T-helper 2 cell treated with Interferon-gamma antibody and Interleukin-4, amounts not matched to agents 5 μg/mL and 100 μg/mL, for 36 hours (primary cell): ENCODE measurements at regions not wholly inside any gene's neighbourhood (a gene's known extent, or its start where the extent isn't known, plus 50 kb on each side); places are given as distances from the start of the nearest gene placed in this dataset.

ENCODE experiments used
- DNase-seq: peaks from one replicate; pipeline ENCODE4 v3.0.0; 2021; ENCODE audit warnings: low spot score
- H3K27ac Mint-ChIP-seq: one replicate; pipeline ENCODE4 v1.8.0; 2021; ENCODE audit warnings: mild to moderate bottlenecking, mixed read lengths
- H3K27me3 Mint-ChIP-seq: one replicate; pipeline ENCODE4 v1.8.0; 2021; ENCODE audit warnings: low read depth, mixed read lengths
- H3K36me3 Mint-ChIP-seq: one replicate; pipeline ENCODE4 v1.8.0; 2021; ENCODE audit warnings: low read depth, mixed read lengths
- H3K4me1 Mint-ChIP-seq: one replicate; pipeline ENCODE4 v1.8.0; 2021; ENCODE audit warnings: low read depth, mixed read lengths
- H3K4me3 Mint-ChIP-seq: one replicate; pipeline ENCODE4 v1.8.0; 2022; ENCODE audit warnings: mild to moderate bottlenecking, moderate library complexity, mixed read lengths
- H3K9me3 Mint-ChIP-seq: one replicate; pipeline ENCODE4 v1.8.0; 2021; ENCODE audit warnings: mixed read lengths

DNA sequence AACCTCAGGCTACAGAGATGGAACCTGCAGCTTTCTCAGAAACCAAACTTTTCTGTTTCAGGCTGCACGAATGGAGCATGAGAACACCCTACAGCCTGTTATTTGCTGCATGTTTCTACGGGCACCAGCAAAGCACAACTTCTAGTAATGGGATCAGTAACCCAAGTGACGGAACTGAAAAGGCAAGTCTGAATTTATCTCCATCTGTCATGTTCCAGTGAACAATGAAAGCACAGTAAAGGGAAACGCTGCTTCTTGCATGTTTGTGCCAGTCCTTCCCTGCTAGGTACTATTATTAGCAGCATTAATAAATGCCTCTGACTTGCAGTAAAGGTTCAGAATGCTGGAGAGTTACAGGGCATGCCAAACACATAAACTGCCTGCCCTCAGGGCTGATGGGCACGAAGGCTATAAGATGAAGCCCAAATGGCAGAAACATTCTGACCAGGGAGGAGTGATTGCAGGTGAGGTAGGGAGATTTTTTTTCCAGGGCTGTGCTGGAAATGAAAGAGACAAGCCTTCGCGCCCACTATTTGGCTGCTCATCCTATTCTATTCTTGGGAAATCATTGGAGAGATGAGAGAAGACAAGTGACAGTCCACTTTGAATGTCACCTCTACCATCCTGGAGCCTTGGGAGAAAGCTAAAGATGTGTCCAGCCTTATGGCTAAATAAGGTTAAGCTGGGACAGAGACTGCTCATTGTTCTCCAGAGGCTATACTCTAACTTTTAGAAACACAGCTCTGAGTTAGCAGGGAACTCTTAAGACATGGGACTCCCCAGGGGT is 100.4 kb upstream of the PLXNC1 start:
- Mint-ChIP-seq H3K4me1 (peaks cover 11% of the 10 kb centered on the region), H3K27ac (no peak overlapping the region)

DNA sequence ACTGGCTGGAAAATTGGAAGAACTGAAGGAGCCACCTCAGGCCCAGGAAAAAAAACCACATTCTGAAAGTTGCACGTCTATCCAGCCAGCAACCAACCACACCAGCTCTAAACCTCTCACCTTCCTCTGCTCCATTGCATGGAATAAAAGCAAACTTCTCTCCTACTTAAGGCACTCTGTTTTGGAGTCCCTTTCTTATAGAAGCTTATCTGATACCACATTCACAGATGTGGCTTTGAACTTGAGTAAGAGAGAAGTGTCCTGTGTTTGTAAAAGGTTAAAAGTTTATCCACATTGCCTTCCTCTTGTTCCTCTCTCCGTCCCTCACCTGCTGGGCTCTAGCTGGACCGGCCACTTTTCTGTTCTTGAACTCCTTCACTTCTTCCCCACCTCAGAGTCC is 99.6 kb upstream of the PLXNC1 start:
- H3K36me3 Mint-ChIP-seq = no peaks in the 10 kb centered on the region
- DNase-seq = no peak
- H3K4me3 Mint-ChIP-seq = no peak overlapping the region
- peaks cover 14% of the 10 kb centered on the region for H3K9me3 Mint-ChIP-seq
- no peak overlapping the region for H3K27ac Mint-ChIP-seq
- H3K27me3 Mint-ChIP-seq = no peaks in the 10 kb centered on the region
- peaks cover 11% of the 10 kb centered on the region for H3K4me1 Mint-ChIP-seq

More for the DNA sequence above, 100.4 kb upstream of the PLXNC1 start:
- no peak overlapping the region for H3K4me3 Mint-ChIP-seq
- H3K9me3 Mint-ChIP-seq = peaks cover 14% of the 10 kb centered on the region
- H3K36me3 Mint-ChIP-seq = no peaks in the 10 kb centered on the region
- no peak for DNase-seq
- H3K27me3 Mint-ChIP-seq = no peaks in the 10 kb centered on the region

DNA sequence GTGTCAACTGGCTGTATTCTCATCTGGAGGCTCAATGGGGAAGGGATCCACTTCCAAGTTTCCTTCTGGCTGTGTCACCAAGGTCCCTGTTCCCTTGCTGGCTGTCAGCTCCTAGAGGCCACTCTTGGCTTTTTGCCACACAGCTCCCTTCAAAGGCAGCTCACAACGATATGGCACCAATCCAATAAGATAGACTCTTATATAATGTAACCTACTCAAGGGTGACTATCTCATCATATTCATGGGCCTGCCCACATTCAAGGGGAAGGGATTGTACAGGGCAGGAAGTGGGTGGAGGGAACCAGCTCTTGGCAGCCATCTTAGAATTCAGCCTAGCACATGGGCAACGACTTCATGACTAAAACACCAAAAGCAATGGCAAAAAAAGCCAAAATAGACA is 98.7 kb upstream of the PLXNC1 start:
- H3K4me1 Mint-ChIP-seq = peaks cover 11% of the 10 kb centered on the region
- peaks cover 14% of the 10 kb centered on the region for H3K9me3 Mint-ChIP-seq
- H3K27ac Mint-ChIP-seq = no peak overlapping the region
- H3K4me3 Mint-ChIP-seq = no peak overlapping the region
- H3K27me3 Mint-ChIP-seq = no peaks in the 10 kb centered on the region
- no peak for DNase-seq
- H3K36me3 Mint-ChIP-seq = no peaks in the 10 kb centered on the region

DNA sequence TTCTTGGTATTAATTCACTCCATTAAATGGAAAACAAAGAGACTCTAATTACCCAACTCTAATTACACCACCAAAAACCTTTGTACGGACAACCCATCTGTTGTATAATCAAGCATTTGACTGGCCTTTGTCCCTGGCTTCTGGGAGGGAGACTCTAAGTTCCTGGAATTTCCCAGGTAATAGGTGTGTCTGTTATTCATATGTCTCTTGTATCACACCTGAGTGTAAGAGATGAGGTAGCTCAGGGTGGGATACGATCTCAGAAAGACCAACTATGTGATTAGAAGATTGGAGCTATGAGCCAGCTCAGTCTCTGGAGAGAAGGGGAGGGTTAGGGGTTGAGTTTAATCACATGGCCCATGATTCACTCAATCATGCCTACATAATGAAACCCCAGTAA is 94.7 kb upstream of the PLXNC1 start:
- H3K4me3 Mint-ChIP-seq = no peak overlapping the region
- H3K27me3 Mint-ChIP-seq = no peaks in the 10 kb centered on the region
- H3K9me3 Mint-ChIP-seq = peaks cover 14% of the 10 kb centered on the region
- H3K27ac Mint-ChIP-seq = no peak overlapping the region
- H3K36me3 Mint-ChIP-seq = no peaks in the 10 kb centered on the region
- peaks cover 5% of the 10 kb centered on the region for H3K4me1 Mint-ChIP-seq
- DNase-seq = no peak

GRCh38 chr12:94055528-94055927 is 92.8 kb upstream of the PLXNC1 start:
- no peak for DNase-seq
- H3K4me3 Mint-ChIP-seq = no peak overlapping the region
- H3K27me3 Mint-ChIP-seq = no peaks in the 10 kb centered on the region
- H3K27ac Mint-ChIP-seq = no peak overlapping the region
- peaks cover 10% of the 10 kb centered on the region for H3K9me3 Mint-ChIP-seq
- no peaks in the 10 kb centered on the region for H3K4me1 Mint-ChIP-seq
- no peaks in the 10 kb centered on the region for H3K36me3 Mint-ChIP-seq

DNA sequence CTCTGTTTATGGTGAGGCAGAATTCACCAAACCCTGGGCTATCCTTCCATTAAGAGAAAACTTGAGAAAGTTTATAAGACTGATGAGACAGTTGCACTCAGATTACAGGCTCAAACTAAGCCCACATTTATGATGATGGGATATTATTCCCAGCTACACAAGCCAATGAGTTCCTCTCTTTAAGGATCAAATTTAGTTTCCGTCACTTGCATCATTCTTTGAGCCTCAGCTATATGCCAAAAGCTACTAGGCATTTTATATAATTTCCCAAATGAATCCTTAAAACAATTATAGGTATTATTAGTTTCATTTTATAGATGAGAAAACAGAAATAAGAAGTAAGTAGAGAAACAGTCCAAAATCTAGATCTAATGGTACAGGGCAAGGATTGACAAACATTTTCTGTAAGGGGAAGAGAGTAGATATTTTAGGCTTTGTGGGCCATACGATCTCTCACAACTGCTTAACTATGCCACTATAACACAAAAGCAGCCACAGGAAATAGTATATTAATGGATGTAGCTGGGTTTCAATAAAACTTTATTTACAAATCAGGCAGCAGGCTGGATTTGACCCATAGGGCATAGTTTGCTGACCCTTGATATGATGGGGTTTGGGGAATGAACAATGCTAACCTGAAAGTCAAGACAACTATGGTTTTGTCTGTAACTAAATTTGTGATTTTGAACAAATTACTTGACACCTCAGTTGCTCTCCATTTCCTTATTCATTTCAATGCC is 91.8 kb upstream of the PLXNC1 start:
- Mint-ChIP-seq H3K4me3 (no peak overlapping the region), H3K27me3 (no peaks in the 10 kb centered on the region), H3K36me3 (no peaks in the 10 kb centered on the region), H3K4me1 (peaks cover 1% of the 10 kb centered on the region), H3K27ac (no peak overlapping the region), H3K9me3 (peaks cover 3% of the 10 kb centered on the region)
- no peak for DNase-seq

GRCh38 chr12:94057262-94058151 is 90.9 kb upstream of the PLXNC1 start:
- peaks cover 1% of the 10 kb centered on the region for H3K4me1 Mint-ChIP-seq
- DNase-seq = no peak
- no peaks in the 10 kb centered on the region for H3K9me3 Mint-ChIP-seq
- no peaks in the 10 kb centered on the region for H3K36me3 Mint-ChIP-seq
- H3K27me3 Mint-ChIP-seq = no peaks in the 10 kb centered on the region
- H3K4me3 Mint-ChIP-seq = no peak overlapping the region
- no peak overlapping the region for H3K27ac Mint-ChIP-seq

GRCh38 chr12:94059394-94060368 is 88.7 kb upstream of the PLXNC1 start:
- Mint-ChIP-seq H3K4me3 (no peak overlapping the region), H3K36me3 (no peaks in the 10 kb centered on the region), H3K27me3 (no peaks in the 10 kb centered on the region), H3K4me1 (peaks cover 1% of the 10 kb centered on the region), H3K9me3 (peaks cover 5% of the 10 kb centered on the region), H3K27ac (no peak overlapping the region)
- DNase-seq = no peak

GRCh38 chr12:94062194-94062593 is 86.2 kb upstream of the PLXNC1 start:
- Mint-ChIP-seq H3K27me3 (peaks cover 3% of the 10 kb centered on the region), H3K27ac (no peak overlapping the region), H3K4me1 (peaks cover 1% of the 10 kb centered on the region), H3K36me3 (no peaks in the 10 kb centered on the region), H3K4me3 (no peak overlapping the region), H3K9me3 (peaks cover 5% of the 10 kb centered on the region)
- DNase-seq = no peak

DNA sequence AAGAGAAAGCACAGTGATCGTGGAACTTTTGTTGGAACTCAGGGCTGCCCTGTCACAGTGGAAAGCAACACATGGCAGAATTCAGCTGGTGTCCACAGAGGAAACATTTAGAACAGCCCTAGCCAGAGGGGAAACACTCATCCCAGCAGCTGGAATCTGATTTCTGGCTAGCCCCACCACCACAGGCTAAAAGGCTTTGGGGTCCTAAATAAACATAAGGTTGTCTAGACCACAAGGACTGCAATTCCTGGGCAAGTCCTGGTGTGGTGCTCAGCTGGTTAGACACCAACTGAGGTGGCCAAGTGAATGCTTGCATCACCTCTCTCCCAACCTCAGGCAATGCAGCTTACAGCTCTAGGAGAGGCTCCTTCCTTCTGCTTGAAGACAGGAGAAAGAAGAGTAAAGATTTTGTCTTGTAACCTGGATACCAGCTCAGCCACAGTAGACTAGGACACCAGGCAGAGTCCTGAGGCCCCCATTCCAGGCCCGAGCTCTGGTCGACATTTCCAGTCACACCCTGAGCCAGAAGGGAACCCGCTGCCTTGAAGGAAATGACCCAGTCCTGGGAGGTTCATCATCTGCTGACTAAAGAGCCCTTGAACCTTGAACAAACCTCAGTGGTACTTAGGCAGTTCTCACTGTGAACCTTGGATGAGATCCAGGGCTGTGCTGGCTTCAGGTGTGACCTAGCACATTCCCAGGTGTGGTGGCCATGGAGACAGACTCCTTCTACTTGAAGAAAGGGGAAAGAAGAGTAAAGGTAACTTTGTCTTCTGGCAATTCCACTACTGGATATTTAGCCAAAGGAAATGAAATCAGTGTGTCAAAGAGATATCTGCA is 85.4 kb upstream of the PLXNC1 start:
- H3K27ac Mint-ChIP-seq = no peak overlapping the region
- peaks cover 1% of the 10 kb centered on the region for H3K4me1 Mint-ChIP-seq
- DNase-seq = no peak
- peaks cover 7% of the 10 kb centered on the region for H3K27me3 Mint-ChIP-seq
- H3K36me3 Mint-ChIP-seq = no peaks in the 10 kb centered on the region
- peaks cover 5% of the 10 kb centered on the region for H3K9me3 Mint-ChIP-seq
- no peak overlapping the region for H3K4me3 Mint-ChIP-seq

DNA sequence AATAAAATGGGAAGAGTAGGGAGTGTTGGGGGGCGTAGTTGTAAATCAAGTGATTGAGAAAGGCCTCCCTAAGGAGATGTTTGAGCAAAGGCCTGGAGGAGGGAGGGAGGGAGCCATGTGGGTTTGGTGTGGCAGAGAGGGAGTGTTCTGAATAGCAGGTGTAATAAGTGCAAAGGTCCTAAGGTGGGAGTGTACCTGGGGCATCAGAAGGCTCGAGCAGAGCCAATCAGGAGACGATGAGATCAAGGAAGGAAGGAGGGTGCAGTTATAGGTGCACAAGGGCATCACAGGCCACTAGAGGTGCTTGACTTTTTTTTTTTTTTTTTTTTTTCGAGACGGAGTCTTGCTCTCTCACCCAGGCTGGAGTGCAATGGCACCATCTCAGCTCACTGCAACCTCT is 77.9 kb upstream of the PLXNC1 start:
- no peak for DNase-seq
- H3K9me3 Mint-ChIP-seq = no peaks in the 10 kb centered on the region
- no peak overlapping the region for H3K27ac Mint-ChIP-seq
- H3K36me3 Mint-ChIP-seq = no peaks in the 10 kb centered on the region
- no peak overlapping the region for H3K4me3 Mint-ChIP-seq
- peaks cover 9% of the 10 kb centered on the region for H3K27me3 Mint-ChIP-seq
- peaks cover 3% of the 10 kb centered on the region for H3K4me1 Mint-ChIP-seq

- H3K36me3 Mint-ChIP-seq = no peaks in the 10 kb centered on the region
- no peak for DNase-seq
- no peaks in the 10 kb centered on the region for H3K9me3 Mint-ChIP-seq
- no peak overlapping the region for H3K27ac Mint-ChIP-seq
- peaks cover 3% of the 10 kb centered on the region for H3K4me1 Mint-ChIP-seq
- H3K4me3 Mint-ChIP-seq = no peak overlapping the region
- peaks cover 12% of the 10 kb centered on the region for H3K27me3 Mint-ChIP-seq
Observed at GRCh38 chr12:94071258-94071657, 77.1 kb upstream of the PLXNC1 start.
